ENCODE measurements at regions not wholly inside any gene's neighbourhood (a gene's known extent, or its start where the extent isn't known, plus 50 kb on each side); places are given as distances from the start of the nearest gene placed in this dataset.

GRCh38 chr7:25279705-25280104, 51.4 kb upstream of the NPVF start:
- intact Hi-C loops (cut with DNase I): no loop called here
- no peak for DNase-seq

- DNase-seq: no peak
- intact Hi-C loops (cut with DNase I): no loop called here
Measured at GRCh38 chr7:25280181-25280580, 51.9 kb upstream of the NPVF start.

- intact Hi-C loops (cut with DNase I): no loop called here
- no peak for DNase-seq
Measured at GRCh38 chr7:25282194-25282593, 53.9 kb upstream of the NPVF start.

DNA sequence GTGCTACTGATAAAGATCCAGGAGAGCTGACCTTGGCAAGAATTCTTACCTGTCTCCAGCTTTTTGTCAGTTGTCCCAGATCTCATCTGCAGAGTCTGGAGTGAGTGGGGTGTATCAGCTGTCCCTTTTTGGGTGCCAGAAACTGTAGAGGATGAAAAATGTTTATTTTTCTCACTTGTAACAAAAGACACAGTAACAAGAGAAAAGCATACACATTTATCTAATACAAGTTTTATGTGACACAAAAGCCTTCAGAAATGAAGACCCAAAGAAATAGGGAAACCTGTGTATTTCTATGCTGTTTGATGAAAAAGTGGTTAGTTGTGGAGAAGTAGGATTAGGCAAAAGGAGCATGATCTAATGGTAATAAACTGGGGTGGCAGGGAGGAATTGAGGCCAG, 58.5 kb upstream of the NPVF start:
- no peak for DNase-seq
- intact Hi-C loops (cut with DNase I): no loop called here

- no peak for DNase-seq
- intact Hi-C loops (cut with DNase I): no loop called here
Measured at GRCh38 chr7:25287291-25287690, 59.0 kb upstream of the NPVF start.

- intact Hi-C loops (cut with DNase I): no loop called here
- peak in 32 of 42 donors; percentile 10 to 81 (median 37) for DNase-seq
Measured at GRCh38 chr7:25288556-25289307, 60.4 kb upstream of the NPVF start.

DNA sequence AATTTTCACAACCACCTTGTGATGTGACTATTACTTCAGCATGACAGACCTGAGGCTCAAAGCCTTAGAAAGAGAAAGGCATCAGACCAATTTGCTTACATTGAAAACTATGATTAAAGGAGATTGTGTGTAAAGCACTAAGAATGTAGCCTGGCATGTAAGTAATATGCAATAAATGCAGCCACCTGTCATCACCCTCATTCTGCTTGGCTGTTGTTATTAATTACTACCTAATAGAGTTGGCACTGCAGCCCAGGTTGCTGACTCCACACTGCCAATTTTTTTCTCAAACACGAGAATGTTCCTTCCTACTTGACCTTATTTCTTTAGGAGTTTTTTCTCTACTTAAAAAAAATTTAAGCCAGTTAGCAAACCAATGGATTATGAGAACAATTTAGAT, 61.2 kb upstream of the NPVF start:
- intact Hi-C loops (cut with DNase I): no loop called here

GRCh38 chr7:25294624-25295023, 66.3 kb upstream of the NPVF start:
- no peak for DNase-seq
- intact Hi-C loops (cut with DNase I): no loop called here

More for the DNA sequence above, 61.2 kb upstream of the NPVF start:
- no peak for DNase-seq

DNA sequence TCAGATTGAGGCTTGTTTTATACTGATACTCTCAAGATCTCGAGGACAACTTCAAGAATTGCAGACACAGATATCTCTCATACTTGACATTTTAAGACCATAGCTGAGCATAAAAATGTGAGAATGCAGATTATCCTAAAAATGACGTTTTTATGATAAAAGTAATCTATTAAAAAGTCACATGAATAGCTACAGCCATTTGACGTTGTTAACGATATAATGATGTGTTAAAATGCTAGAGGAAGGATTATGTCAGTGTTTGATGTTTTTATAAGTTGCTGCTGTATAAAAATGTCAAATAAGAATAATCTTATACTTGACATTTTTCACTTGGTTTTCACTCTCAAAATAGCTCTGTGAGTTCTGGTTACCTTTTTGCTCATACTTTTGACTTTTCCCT, 67.1 kb upstream of the NPVF start:
- DNase-seq: no peak
- intact Hi-C loops (cut with DNase I): no loop called here

GRCh38 chr7:25296086-25296485, 67.8 kb upstream of the NPVF start:
- no peak for DNase-seq
- intact Hi-C loops (cut with DNase I): no loop called here

DNA sequence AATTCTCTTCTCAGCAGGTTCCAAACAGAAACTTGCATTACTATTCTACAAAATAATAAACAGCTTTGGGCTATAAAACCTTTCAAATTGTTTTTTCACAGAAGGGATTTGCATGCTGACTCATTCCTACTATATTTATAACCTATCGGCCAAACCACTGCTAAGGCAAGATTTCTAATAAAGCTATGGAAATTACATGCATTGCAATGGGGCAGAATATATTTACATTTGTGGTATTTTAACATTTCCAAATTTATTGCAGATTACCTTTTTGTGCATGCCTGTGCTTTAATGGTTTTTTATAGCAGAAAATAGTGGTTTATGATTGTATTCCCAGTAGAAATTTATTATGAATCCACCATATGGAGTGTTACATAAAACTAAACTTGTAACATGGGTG, 69.0 kb upstream of the NPVF start:
- intact Hi-C loops (cut with DNase I): no loop called here
- DNase-seq: no peak

- intact Hi-C loops (cut with DNase I): no loop called here
- DNase-seq: no peak
Measured at GRCh38 chr7:25303281-25304181, 75.2 kb upstream of the NPVF start.

DNA sequence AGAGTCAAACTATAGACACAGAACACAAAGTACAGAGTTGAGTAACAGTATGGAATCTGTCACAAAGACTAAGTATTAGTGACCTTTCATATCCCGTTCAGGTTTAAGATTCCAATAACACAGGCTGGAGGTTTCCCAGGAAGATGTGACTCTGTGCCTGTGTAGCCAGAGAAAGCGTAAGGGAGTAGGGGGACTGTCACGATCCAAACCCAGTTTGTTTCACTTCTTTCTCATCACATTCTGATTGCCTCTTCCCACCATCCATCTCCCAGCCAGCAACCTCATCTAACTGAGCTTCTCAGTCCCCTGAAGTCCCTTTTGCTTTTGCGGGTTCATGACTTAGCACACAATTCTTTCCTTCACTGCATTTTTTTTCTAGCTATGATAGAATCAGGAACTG, 76.4 kb upstream of the NPVF start:
- intact Hi-C loops (cut with DNase I): no loop called here

DNA sequence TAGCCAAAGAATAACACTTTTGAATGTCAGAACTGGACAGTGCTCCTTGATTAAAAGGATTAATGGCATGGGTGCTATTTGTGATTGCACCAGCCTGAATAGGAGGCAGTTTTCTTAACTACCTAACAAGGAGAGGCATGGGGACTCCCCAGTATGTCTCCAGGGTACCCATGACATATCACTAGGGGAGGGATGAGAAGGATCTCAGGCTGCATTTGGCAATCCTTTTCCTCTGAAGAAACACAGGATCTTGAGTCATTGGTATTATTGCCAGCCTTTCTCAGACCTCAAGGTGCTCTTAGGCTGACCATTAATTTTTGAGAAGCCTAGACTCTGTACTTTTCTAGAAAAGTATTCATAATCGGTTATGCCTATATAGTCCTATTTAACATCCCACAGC, 77.5 kb upstream of the NPVF start:
- DNase-seq: no peak
- intact Hi-C loops (cut with DNase I): no loop called here

More for the DNA sequence above, 76.4 kb upstream of the NPVF start:
- DNase-seq: no peak

- DNase-seq: no peak
- intact Hi-C loops (cut with DNase I): no loop called here
Measured at GRCh38 chr7:25307624-25308023, 79.3 kb upstream of the NPVF start.

- peak in 23 of 42 donors; percentile 8 to 66 (median 28) for DNase-seq
- intact Hi-C loops (cut with DNase I): no loop called here
Measured at GRCh38 chr7:25308246-25308645, 80.0 kb upstream of the NPVF start.

- DNase-seq: peak in 3 of 42 donors; percentile 16 to 44 (median 21)
- intact Hi-C loops (cut with DNase I): no loop called here
Measured at GRCh38 chr7:25308906-25309705, 80.8 kb upstream of the NPVF start.

DNA sequence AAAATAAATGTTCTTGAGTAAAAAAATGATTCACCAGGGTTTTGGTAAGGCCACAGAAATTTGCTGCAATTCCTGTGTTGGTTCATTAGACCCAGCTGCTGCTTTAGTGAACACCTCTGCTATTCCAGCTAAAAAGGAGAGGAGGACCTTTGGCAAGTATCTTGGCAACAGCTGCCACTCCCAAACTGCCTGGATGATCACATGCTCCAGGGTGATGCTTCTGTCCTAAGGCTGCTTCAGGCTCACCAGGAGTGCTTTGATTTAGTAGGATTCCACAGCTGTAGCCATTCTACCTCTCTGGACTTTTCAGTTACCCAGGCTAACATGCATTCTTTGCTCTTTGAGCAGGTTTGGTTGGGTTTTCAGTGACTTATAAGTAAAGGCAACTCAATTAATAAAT, 82.6 kb upstream of the NPVF start:
- intact Hi-C loops (cut with DNase I): no loop called here
- DNase-seq: no peak

DNA sequence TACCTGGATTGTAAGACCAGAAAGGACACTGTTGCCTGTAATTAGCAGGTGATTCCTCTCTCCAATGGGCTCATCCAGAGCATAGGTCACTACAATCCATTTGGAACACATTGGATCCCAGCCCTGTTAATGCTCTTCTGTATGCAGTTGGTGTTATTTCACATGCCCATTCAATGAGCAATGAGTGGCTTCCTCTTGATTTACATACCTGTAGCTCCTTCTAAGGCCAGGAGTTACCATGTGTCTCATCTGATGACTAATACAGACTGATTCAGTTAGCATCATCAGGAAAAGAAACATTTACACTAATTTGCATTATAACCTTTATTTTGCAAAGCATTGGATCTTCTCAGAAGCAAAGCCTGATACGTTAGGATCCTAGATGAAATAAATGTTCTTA, 83.1 kb upstream of the NPVF start:
- DNase-seq: no peak
- intact Hi-C loops (cut with DNase I): no loop called here

DNA sequence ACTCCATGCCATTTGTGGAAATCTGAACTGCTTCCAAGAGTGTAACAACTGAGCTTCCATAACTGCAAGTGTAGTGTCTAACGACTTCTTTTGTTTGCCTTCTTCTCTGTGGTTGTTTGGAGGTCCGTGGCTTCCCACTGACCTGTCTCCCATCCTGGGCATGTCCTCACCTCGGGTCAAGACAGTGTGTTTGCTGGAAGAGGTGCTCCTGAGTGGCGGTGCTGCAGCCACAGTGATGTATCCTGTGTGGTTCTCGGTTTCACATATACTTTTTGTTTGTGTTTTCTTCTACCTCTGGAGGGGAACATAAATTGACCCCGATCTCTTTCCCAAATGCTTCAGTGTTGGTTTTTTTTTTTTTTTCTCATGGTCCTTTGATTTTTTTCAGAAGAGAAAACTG, 84.7 kb upstream of the NPVF start:
- intact Hi-C loops (cut with DNase I): no loop called here

More for the DNA sequence above, 84.7 kb upstream of the NPVF start:
- DNase-seq: no peak
